ENCODE measurements at regions not wholly inside any gene's neighbourhood (a gene's known extent, or its start where the extent isn't known, plus 50 kb on each side); places are given as distances from the start of the nearest gene placed in this dataset.
"Not testable (repeated sequence)": the region's sequence is repeated elsewhere in the genome, so short reads cannot be mapped to it uniquely, and the experiment has no call there.

DNA sequence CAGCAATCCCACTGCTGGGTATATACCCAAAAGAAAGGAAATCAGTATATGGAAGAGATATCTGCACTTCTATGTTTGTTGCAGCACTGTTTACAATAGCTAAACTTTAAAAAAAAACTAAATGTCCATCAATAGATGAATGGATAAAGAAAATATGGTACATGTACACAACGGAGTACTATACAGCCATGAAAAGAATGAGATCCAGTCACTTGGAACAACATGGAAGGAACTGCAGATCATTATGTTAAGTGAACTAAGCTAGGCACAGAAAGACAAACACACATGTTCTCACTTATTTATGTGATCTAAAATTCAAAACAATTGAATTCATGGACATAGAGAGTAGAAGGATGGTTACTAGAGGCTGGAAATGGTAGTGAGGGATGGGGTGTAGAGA, 400.7 kb downstream of the ZNF674 start:
- no peaks in the 10 kb centered on the region for H3K36me3 ChIP-seq
- TF ChIP-seq, protein P1, sequence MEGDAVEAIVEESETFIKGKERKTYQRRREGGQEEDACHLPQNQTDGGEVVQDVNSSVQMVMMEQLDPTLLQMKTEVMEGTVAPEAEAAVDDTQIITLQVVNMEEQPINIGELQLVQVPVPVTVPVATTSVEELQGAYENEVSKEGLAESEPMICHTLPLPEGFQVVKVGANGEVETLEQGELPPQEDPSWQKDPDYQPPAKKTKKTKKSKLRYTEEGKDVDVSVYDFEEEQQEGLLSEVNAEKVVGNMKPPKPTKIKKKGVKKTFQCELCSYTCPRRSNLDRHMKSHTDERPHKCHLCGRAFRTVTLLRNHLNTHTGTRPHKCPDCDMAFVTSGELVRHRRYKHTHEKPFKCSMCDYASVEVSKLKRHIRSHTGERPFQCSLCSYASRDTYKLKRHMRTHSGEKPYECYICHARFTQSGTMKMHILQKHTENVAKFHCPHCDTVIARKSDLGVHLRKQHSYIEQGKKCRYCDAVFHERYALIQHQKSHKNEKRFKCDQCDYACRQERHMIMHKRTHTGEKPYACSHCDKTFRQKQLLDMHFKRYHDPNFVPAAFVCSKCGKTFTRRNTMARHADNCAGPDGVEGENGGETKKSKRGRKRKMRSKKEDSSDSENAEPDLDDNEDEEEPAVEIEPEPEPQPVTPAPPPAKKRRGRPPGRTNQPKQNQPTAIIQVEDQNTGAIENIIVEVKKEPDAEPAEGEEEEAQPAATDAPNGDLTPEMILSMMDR (IDR thresholded peaks at IDR 0.05), result no peak
- no peak overlapping the region for H3K27ac ChIP-seq
- DNase-seq (no peak), ATAC-seq (no peak), FAIRE-seq (no peak)
- H3K27me3 ChIP-seq, result peaks cover 0 to 11% (median 0%) of the 10 kb centered on the region in 4 donors
- H3K9me3 ChIP-seq, result no peaks in the 10 kb centered on the region
- no peaks in the 10 kb centered on the region for H3K4me1 ChIP-seq
- intact Hi-C loops (cut with DNase I), result no loop called here
- WGBS, 2 donors, result 86 to 87% methylated on average over 1 of the region's 1 CpG
- H3K4me3 ChIP-seq, result no peak overlapping the region

DNA sequence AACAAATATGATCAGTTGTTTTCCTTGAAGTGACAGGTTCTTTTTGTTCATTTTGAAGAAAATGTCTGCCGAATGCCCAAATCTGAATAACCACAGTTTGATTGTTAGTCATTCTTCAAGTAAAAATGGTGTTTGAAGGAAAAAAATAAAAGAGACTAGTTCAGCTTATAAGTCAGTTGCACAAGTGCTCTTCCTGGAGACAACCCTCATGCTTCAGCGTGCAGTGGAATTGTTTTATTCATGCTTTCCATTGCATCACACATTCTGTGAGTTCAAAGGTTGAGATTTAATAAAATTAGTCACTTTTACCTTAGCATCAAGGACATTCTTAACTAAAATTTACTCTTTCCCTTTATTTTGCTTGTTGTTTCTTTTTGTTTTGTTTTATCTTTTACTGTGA, 404.9 kb downstream of the ZNF674 start:
- intact Hi-C loops (cut with DNase I), result no loop called here
- Histone ChIP-seq H3K27ac (no peak overlapping the region), H3K27me3 (peaks cover 0 to 4% (median 0%) of the 10 kb centered on the region in 4 donors), H3K4me1 (no peaks in the 10 kb centered on the region), H3K9me3 (no peaks in the 10 kb centered on the region), H3K4me3 (no peak overlapping the region), H3K36me3 (no peaks in the 10 kb centered on the region)
- WGBS, 2 donors, result 67 to 80% methylated on average over 2 of the region's 2 CpGs
- no peak for FAIRE-seq
- no peak for ATAC-seq
- TF ChIP-seq, protein P1 (IDR thresholded peaks at IDR 0.05), result no peak
- no peak for DNase-seq

DNA sequence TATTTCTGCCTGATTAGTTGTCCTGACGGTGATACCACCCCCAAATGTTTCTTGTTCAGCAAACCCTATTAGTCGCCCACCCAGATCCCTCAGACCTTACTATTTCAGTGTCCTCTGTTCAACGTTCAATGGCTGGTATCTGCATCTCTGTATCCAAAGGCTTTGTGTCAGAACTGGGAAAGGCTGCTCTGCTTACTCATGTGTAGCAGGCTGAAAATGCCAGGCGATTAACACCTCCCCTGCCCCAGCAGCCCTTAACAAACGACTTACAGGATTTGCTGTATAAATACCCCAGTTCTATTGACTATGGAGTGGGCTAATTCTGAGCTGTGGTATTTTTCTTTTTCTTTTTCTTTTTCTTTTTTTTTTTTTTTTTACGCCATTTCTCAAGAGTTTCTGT, 415.0 kb downstream of the ZNF674 start:
- no peak for ATAC-seq
- FAIRE-seq, result no peak
- TF ChIP-seq, protein P1 (IDR thresholded peaks at IDR 0.05), result no peak

DNA sequence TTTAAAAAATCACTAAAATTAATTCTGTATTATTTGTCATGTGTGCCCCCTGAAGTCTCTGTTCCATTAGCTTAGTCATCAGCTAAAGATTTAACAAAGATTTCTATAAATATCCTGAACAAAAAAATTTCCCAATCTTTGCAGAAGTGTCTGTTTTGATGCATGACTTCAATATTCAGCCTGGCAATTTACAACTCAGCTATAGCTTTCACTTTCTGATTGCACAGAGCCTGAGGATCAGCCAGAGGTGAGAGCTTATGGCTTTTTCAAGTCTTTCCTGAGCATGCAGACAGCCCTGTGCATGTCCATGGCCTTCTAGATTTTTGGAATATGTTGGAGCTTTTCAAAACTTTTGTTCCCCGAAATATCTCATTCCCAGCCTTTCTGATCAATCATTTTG, 420.1 kb downstream of the ZNF674 start:
- Histone ChIP-seq H3K27me3 (peaks cover 0 to 3% (median 0%) of the 10 kb centered on the region in 4 donors), H3K36me3 (no peaks in the 10 kb centered on the region), H3K9me3 (no peaks in the 10 kb centered on the region), H3K4me3 (no peak overlapping the region), H3K27ac (no peak overlapping the region), H3K4me1 (no peaks in the 10 kb centered on the region)
- no peak for DNase-seq
- ATAC-seq, result no peak
- no peak for FAIRE-seq
- 41 to 52% methylated on average over 1 of the region's 1 CpG for WGBS, 2 donors
- TF ChIP-seq, protein P1 (IDR thresholded peaks at IDR 0.05), result no peak
- intact Hi-C loops (cut with DNase I), result no loop called here

More for the DNA sequence above, 415.0 kb downstream of the ZNF674 start:
- intact Hi-C loops (cut with DNase I), result no loop called here
- Histone ChIP-seq H3K36me3 (no peaks in the 10 kb centered on the region), H3K27ac (no peak overlapping the region), H3K27me3 (peaks cover 0 to 7% (median 2%) of the 10 kb centered on the region in 4 donors), H3K4me1 (no peaks in the 10 kb centered on the region), H3K9me3 (no peaks in the 10 kb centered on the region), H3K4me3 (no peak overlapping the region)
- WGBS, 2 donors, result 42 to 43% methylated on average over 6 of the region's 6 CpGs
- no peak for DNase-seq

DNA sequence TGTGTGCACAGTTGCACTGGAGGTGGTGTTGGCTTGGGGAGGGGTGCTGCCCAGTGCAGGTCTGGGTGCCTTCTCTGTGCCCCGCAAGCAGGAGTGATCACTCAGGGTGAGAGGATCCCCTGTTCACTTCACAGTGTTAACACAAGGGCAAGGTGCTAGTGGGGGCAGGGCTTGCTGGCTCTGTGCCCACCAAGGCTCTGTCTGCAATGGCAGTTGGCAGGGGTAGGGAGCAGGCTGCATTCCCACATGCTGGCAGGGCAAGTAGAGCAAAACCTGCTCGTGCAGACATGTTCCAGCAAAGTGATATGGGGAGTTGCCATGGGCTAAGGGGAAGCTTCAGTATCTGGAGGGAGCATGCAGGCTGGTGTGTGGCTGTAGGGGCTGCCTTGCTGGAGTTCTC, 428.0 kb downstream of the ZNF674 start:
- Histone ChIP-seq H3K27ac (no peak overlapping the region), H3K27me3 (no peaks in the 10 kb centered on the region), H3K4me1 (no peaks in the 10 kb centered on the region), H3K36me3 (no peaks in the 10 kb centered on the region), H3K4me3 (no peak overlapping the region), H3K9me3 (no peaks in the 10 kb centered on the region)
- DNase-seq (peak in 3 of 6 donors; percentile 27 to 51 (median 48)), ATAC-seq (no peak), FAIRE-seq (no peak)
- TF ChIP-seq, protein P1 (IDR thresholded peaks at IDR 0.05), result no peak
- intact Hi-C loops (cut with DNase I), result no loop called here
- 42 to 45% methylated on average over 2 of the region's 2 CpGs for WGBS, 2 donors

DNA sequence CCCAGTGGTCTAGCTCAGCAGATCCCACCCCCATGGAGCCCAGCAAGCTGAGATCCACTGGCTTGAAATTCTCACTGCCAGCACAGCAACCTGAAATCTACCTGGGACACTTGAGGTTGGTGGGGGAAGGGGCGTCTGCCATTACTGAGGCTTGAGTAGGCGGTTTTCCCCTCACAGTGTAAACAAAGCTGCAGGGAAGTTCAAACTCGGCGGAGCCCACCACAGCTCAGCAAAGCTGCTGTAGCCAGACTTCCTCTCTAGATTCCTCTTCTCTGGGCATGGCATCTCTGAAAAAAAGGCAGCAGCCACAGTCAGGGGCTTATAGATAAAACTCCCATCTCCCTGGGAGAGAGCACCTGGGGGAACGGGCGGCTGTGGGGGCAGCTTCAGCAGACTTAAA, 457.9 kb downstream of the ZNF674 start:
- H3K9me3 ChIP-seq; FAIRE-seq; H3K36me3 ChIP-seq; DNase-seq; ATAC-seq; H3K4me1 ChIP-seq; H3K4me3 ChIP-seq; H3K27me3 ChIP-seq; H3K27ac ChIP-seq; intact Hi-C loops (cut with DNase I): not testable (repeated sequence)
- WGBS, 2 donors, result 66 to 70% methylated on average over 6 of the region's 6 CpGs

DNA sequence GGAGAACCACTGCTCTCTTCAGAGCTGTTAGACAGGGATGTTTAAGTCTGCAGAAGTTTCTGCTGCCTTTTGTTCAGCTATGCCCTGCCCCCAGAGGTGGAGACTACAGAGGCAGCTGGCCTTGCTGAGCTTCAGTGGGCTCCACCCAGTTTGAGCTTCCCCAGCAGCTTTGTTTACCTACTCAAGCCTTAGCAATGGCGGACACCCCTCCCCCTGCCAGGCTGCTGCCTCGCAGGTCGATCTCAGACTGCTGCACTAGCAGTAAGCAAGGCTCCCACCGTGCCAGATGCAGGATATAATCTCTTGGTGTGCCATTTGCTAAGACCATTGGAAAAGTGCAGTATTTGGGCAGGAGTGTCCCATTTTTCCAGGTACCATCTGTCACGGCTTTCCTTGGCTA, 465.1 kb downstream of the ZNF674 start:
- ATAC-seq; H3K27ac ChIP-seq; H3K9me3 ChIP-seq; H3K4me3 ChIP-seq; FAIRE-seq; DNase-seq; H3K36me3 ChIP-seq; intact Hi-C loops (cut with DNase I); H3K27me3 ChIP-seq; H3K4me1 ChIP-seq: not testable (repeated sequence)
- WGBS, 2 donors, result 76 to 84% methylated on average over 5 of the region's 5 CpGs
